ENCODE measurements at regions not wholly inside any gene's neighbourhood (a gene's known extent, or its start where the extent isn't known, plus 50 kb on each side); places are given as distances from the start of the nearest gene placed in this dataset.

- ATAC-seq (no peak), DNase-seq (ENCODE audit: low read depth, low spot score) (no peak), FAIRE-seq (no peak)
- ChIA-PET POLR2A (no interaction called here), SMC1A (ENCODE audit: uncharacterized antibody, unreplicated experiment) (no interaction called here), CTCF (interaction anchor here (0.7 kb wide), 1 partner anchor 101 kb away, joined by 4 read pairs; no protein-coding TSS in a partner anchor), RAD21 (ENCODE audit: unreplicated experiment) (no interaction called here)
- Histone ChIP-seq H3K27me3 (replicated peaks in 1 of 2; ENCODE audit: control insufficient read depth in 2 of 2, insufficient read depth in 2 of 2, low read length in 1 of 2) (no peaks in the 10 kb centered on the region), H2AFZ (ENCODE audit: control insufficient read depth, low read depth, low read length) (no peak overlapping the region), H3K36me3 (ENCODE audit: control insufficient read depth in 2 of 2, insufficient read depth in 2 of 2, low read length in 1 of 2) (no peaks in the 10 kb centered on the region), H3K4me1 (ENCODE audit: control insufficient read depth, insufficient read depth, low read length) (no peaks in the 10 kb centered on the region), H3K9me3 (replicated peaks; ENCODE audit: control insufficient read depth, insufficient read depth, low read length) (no peaks in the 10 kb centered on the region), H3K4me3 (no peak overlapping the region), H3K27ac (ENCODE audit: control insufficient read depth, insufficient read depth) (no peak overlapping the region), H4K20me1 (ENCODE audit: control insufficient read depth, insufficient read depth) (no peaks in the 10 kb centered on the region), H3K4me2 (ENCODE audit: control insufficient read depth, insufficient read depth) (no peak overlapping the region), H3K9ac (ENCODE audit: control insufficient read depth, insufficient read depth, low read length) (no peak overlapping the region), H3K79me2 (ENCODE audit: control insufficient read depth, insufficient read depth, low read length) (no peaks in the 10 kb centered on the region)
- WGBS (ENCODE audit: insufficient coverage, insufficient replicate concordance, low lambda C conversion rate, missing lambda C conversion rate), result 0% methylated on average over 1 of the region's 1 CpG
- in situ Hi-C loops (cut with MboI) (no loop called here), intact Hi-C loops (cut with micrococcal nuclease; ENCODE audit: unreplicated experiment) (no loop called here)
- no TSS peak for BruUV-seq (replicated peaks)
- TF ChIP-seq CBFB (IDR thresholded peaks at IDR 0.05; ENCODE audit: low read depth) (no peak), SMAD1 (IDR thresholded peaks at IDR 0.05; ENCODE audit: low read depth, partially characterized antibody) (no peak), WRNIP1 (IDR thresholded peaks at IDR 0.05; ENCODE audit: borderline replicate concordance, low read depth, low read length) (no peak), CEBPB (IDR thresholded peaks at IDR 0.05; ENCODE audit: borderline replicate concordance in 1 of 2, low read depth in 2 of 2, low read length in 2 of 2) (no peak), ASH2L (IDR thresholded peaks at IDR 0.05; ENCODE audit: borderline replicate concordance, low read depth) (no peak), HDAC6 (IDR thresholded peaks at IDR 0.05; ENCODE audit: unreplicated experiment) (no peak), IKZF1 (conservative IDR thresholded peaks at IDR 0.05) (no peak), TAF1 (IDR thresholded peaks at IDR 0.05; ENCODE audit: borderline replicate concordance, low read depth, low read length) (no peak), STAT3 (IDR thresholded peaks at IDR 0.05; ENCODE audit: low read depth, low read length) (no peak), NFYB (IDR thresholded peaks at IDR 0.05; ENCODE audit: insufficient read depth, low read depth, low read length) (no peak), BMI1 (IDR thresholded peaks at IDR 0.05; ENCODE audit: borderline replicate concordance) (no peak), NFIC (IDR thresholded peaks at IDR 0.05; ENCODE audit: low read depth, low read length) (no peak)
- TF ChIP-seq, protein P1, sequence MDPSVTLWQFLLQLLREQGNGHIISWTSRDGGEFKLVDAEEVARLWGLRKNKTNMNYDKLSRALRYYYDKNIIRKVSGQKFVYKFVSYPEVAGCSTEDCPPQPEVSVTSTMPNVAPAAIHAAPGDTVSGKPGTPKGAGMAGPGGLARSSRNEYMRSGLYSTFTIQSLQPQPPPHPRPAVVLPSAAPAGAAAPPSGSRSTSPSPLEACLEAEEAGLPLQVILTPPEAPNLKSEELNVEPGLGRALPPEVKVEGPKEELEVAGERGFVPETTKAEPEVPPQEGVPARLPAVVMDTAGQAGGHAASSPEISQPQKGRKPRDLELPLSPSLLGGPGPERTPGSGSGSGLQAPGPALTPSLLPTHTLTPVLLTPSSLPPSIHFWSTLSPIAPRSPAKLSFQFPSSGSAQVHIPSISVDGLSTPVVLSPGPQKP (IDR thresholded peaks at IDR 0.05; ENCODE audit: low read depth, low read length), result no peak
- TF ChIP-seq, protein P2, sequence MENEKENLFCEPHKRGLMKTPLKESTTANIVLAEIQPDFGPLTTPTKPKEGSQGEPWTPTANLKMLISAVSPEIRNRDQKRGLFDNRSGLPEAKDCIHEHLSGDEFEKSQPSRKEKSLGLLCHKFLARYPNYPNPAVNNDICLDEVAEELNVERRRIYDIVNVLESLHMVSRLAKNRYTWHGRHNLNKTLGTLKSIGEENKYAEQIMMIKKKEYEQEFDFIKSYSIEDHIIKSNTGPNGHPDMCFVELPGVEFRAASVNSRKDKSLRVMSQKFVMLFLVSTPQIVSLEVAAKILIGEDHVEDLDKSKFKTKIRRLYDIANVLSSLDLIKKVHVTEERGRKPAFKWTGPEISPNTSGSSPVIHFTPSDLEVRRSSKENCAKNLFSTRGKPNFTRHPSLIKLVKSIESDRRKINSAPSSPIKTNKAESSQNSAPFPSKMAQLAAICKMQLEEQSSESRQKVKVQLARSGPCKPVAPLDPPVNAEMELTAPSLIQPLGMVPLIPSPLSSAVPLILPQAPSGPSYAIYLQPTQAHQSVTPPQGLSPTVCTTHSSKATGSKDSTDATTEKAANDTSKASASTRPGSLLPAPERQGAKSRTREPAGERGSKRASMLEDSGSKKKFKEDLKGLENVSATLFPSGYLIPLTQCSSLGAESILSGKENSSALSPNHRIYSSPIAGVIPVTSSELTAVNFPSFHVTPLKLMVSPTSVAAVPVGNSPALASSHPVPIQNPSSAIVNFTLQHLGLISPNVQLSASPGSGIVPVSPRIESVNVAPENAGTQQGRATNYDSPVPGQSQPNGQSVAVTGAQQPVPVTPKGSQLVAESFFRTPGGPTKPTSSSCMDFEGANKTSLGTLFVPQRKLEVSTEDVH (IDR thresholded peaks at IDR 0.05; ENCODE audit: low read depth, partially characterized antibody), result no peak
- TF ChIP-seq, protein P3, sequence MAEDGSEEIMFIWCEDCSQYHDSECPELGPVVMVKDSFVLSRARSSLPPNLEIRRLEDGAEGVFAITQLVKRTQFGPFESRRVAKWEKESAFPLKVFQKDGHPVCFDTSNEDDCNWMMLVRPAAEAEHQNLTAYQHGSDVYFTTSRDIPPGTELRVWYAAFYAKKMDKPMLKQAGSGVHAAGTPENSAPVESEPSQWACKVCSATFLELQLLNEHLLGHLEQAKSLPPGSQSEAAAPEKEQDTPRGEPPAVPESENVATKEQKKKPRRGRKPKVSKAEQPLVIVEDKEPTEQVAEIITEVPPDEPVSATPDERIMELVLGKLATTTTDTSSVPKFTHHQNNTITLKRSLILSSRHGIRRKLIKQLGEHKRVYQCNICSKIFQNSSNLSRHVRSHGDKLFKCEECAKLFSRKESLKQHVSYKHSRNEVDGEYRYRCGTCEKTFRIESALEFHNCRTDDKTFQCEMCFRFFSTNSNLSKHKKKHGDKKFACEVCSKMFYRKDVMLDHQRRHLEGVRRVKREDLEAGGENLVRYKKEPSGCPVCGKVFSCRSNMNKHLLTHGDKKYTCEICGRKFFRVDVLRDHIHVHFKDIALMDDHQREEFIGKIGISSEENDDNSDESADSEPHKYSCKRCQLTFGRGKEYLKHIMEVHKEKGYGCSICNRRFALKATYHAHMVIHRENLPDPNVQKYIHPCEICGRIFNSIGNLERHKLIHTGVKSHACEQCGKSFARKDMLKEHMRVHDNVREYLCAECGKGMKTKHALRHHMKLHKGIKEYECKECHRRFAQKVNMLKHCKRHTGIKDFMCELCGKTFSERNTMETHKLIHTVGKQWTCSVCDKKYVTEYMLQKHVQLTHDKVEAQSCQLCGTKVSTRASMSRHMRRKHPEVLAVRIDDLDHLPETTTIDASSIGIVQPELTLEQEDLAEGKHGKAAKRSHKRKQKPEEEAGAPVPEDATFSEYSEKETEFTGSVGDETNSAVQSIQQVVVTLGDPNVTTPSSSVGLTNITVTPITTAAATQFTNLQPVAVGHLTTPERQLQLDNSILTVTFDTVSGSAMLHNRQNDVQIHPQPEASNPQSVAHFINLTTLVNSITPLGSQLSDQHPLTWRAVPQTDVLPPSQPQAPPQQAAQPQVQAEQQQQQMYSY (CRISPR knock-in tag; IDR thresholded peaks at IDR 0.05), result no peak
- TF ChIP-seq, protein P4, sequence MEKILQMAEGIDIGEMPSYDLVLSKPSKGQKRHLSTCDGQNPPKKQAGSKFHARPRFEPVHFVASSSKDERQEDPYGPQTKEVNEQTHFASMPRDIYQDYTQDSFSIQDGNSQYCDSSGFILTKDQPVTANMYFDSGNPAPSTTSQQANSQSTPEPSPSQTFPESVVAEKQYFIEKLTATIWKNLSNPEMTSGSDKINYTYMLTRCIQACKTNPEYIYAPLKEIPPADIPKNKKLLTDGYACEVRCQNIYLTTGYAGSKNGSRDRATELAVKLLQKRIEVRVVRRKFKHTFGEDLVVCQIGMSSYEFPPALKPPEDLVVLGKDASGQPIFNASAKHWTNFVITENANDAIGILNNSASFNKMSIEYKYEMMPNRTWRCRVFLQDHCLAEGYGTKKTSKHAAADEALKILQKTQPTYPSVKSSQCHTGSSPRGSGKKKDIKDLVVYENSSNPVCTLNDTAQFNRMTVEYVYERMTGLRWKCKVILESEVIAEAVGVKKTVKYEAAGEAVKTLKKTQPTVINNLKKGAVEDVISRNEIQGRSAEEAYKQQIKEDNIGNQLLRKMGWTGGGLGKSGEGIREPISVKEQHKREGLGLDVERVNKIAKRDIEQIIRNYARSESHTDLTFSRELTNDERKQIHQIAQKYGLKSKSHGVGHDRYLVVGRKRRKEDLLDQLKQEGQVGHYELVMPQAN (conservative IDR thresholded peaks at IDR 0.05), result no peak
Measured at GRCh38 chr4:158068068-158068467, 104.8 kb downstream of the GASK1B start.
